Naive B cell (primary cell): ENCODE measurements at regions not wholly inside any gene's neighbourhood (a gene's known extent, or its start where the extent isn't known, plus 50 kb on each side); places are given as distances from the start of the nearest gene placed in this dataset.

Source experiments
- ATAC-seq, 2 donors: fragments of 150-1000 bp; cut with Tn5 transposase; 2 replicates each; pipeline ENCODE4 v1.10.0; 2021; ENCODE audit warnings: low read depth in 2 of 2, mild to moderate bottlenecking in 2 of 2, moderate library complexity in 2 of 2
- DNase-seq: peaks from one replicate; pipeline ENCODE4 v3.0.0; 2022
- H3K27ac Mint-ChIP-seq, 6 donors: one replicate each; pipeline ENCODE4 v1.8.0; 2020 to 2022; ENCODE audit warnings: mild to moderate bottlenecking in 6 of 6, mixed read lengths in 6 of 6, moderate library complexity in 5 of 6, inconsistent platforms in 2 of 6
- H3K27me3 Mint-ChIP-seq, 3 donors: one replicate each; pipeline ENCODE4 v1.8.0; 2021 to 2022; ENCODE audit warnings: mixed read lengths in 3 of 3, mild to moderate bottlenecking in 1 of 3
- H3K36me3 Mint-ChIP-seq, 2 donors: one replicate each; pipeline ENCODE4 v1.8.0; 2020 to 2022; ENCODE audit warnings: mixed read lengths in 2 of 2, inconsistent platforms in 1 of 2, mild to moderate bottlenecking in 1 of 2
- H3K4me1 Mint-ChIP-seq, 3 donors: one replicate each; pipeline ENCODE4 v1.8.0; 2020 to 2022; ENCODE audit warnings: mixed read lengths in 3 of 3, inconsistent platforms in 1 of 3, mild to moderate bottlenecking in 1 of 3, moderate library complexity in 1 of 3
- H3K4me3 Mint-ChIP-seq, 8 donors: one replicate each; pipeline ENCODE4 v1.8.0; 2020 to 2022; ENCODE audit warnings: mild to moderate bottlenecking in 8 of 8, mixed read lengths in 8 of 8, moderate library complexity in 8 of 8, inconsistent platforms in 2 of 8
- H3K9me3 Mint-ChIP-seq, 7 donors: one replicate each; pipeline ENCODE4 v1.8.0; 2020 to 2022; ENCODE audit warnings: mixed read lengths in 7 of 7, mild to moderate bottlenecking in 5 of 7, inconsistent platforms in 2 of 7, moderate library complexity in 1 of 7

DNA sequence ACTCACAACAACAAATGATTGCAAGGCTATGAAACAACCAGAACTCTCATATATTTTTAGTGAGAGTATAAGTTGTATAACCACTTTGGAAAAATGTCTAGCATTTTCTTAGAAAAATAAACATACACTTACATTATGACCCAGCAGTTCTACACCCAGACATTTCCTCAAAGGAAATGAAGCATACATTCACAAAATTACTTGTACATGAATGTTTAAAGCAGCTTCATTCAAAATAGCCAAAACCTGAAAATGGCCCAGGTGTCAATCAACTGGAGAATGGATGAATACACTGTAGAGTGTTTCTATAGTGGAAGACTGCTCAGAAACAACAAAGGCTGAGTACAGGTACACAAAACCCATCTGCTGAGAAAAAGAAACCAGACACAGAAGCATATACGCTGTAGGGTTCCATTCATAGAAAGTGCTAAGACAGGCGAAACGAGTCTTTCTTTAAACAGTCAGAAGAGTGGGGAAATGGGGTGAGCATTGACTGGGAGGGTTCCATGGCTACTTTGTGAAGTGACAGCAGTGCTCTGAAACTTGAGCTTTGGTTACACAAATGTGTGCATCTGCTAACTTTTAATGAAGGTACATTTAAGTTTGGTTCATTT, 799.0 kb downstream of the DCDC2C start:
- Mint-ChIP-seq H3K27me3 (no peaks in the 10 kb centered on the region), H3K36me3 (no peaks in the 10 kb centered on the region), H3K9me3 (peaks cover 0 to 4% (median 2%) of the 10 kb centered on the region in 7 donors), H3K27ac (no peak overlapping the region), H3K4me1 (no peaks in the 10 kb centered on the region), H3K4me3 (no peak overlapping the region)
- DNase-seq: no peak
- ATAC-seq: no peak

GRCh38 chr2:4507661-4508060, 804.3 kb downstream of the DCDC2C start:
- Mint-ChIP-seq H3K4me3 (no peak overlapping the region), H3K4me1 (no peaks in the 10 kb centered on the region), H3K36me3 (no peaks in the 10 kb centered on the region), H3K27ac (no peak overlapping the region), H3K9me3 (peaks cover 0 to 11% (median 4%) of the 10 kb centered on the region in 7 donors), H3K27me3 (no peaks in the 10 kb centered on the region)
- no peak for ATAC-seq
- no peak for DNase-seq

- H3K27me3 Mint-ChIP-seq: no peaks in the 10 kb centered on the region
- H3K36me3 Mint-ChIP-seq: no peaks in the 10 kb centered on the region
- peaks cover 0 to 13% (median 6%) of the 10 kb centered on the region in 7 donors for H3K9me3 Mint-ChIP-seq
- H3K4me1 Mint-ChIP-seq: no peaks in the 10 kb centered on the region
- no peak overlapping the region for H3K4me3 Mint-ChIP-seq
- ATAC-seq (no peak), DNase-seq (no peak)
- H3K27ac Mint-ChIP-seq: no peak overlapping the region
Observed at GRCh38 chr2:4515871-4516761, 812.7 kb downstream of the DCDC2C start.

DNA sequence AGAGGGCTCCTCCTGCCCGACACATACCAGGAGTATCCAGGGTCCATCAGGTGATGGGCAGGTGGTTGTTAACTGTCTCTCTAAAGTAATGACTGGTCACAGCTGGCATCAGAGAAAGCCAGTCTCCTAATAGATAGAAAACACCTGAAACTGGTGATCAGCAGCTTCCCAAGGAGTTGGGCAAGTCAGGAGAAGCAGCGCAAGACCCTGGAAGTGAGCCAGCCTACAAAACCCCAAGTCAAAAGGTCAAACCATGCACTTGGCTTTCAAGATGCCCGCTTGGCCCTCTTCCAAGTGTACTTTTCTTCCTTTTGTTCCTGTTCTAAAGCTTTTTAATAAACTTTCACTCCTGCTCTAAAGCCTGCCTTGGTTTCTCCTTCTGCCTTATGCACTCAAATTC, 815.2 kb downstream of the DCDC2C start:
- ATAC-seq: no peak
- no peaks in the 10 kb centered on the region for H3K27me3 Mint-ChIP-seq
- no peak overlapping the region for H3K27ac Mint-ChIP-seq
- H3K9me3 Mint-ChIP-seq: peaks cover 0 to 8% (median 4%) of the 10 kb centered on the region in 7 donors
- H3K4me1 Mint-ChIP-seq: no peaks in the 10 kb centered on the region
- no peak overlapping the region for H3K4me3 Mint-ChIP-seq
- H3K36me3 Mint-ChIP-seq: no peaks in the 10 kb centered on the region
- no peak for DNase-seq

- H3K27me3 Mint-ChIP-seq: no peaks in the 10 kb centered on the region
- no peak overlapping the region for H3K4me3 Mint-ChIP-seq
- no peaks in the 10 kb centered on the region for H3K4me1 Mint-ChIP-seq
- H3K36me3 Mint-ChIP-seq: no peaks in the 10 kb centered on the region
- ATAC-seq: no peak
- H3K27ac Mint-ChIP-seq: no peak overlapping the region
- DNase-seq: no peak
- H3K9me3 Mint-ChIP-seq: peaks cover 0 to 3% (median 0%) of the 10 kb centered on the region in 7 donors
Observed at GRCh38 chr2:4522498-4523421, 819.4 kb downstream of the DCDC2C start.

DNA sequence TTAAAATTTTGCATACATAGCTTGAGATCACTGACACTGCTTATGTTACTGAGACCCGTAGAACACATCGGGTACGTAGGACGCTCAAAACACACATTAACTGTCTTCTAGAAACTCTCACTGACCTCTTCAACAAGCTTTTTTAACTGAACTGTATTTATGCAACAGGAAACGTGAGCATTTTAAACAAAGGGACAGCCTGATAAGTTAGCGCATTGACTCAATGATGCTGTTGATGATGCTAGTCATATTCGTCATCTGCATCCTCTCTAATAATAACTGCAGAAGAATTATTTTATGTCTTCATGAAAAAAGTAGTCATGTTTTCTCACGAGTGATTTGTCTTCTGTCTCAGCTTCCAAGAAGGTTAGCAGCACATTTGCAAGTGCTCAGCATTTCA, 824.0 kb downstream of the DCDC2C start:
- no peak overlapping the region for H3K27ac Mint-ChIP-seq
- H3K9me3 Mint-ChIP-seq: peaks cover 0 to 3% (median 0%) of the 10 kb centered on the region in 7 donors
- no peaks in the 10 kb centered on the region for H3K4me1 Mint-ChIP-seq
- H3K27me3 Mint-ChIP-seq: no peaks in the 10 kb centered on the region
- H3K36me3 Mint-ChIP-seq: no peaks in the 10 kb centered on the region
- ATAC-seq: no peak
- no peak for DNase-seq
- no peak overlapping the region for H3K4me3 Mint-ChIP-seq

- Mint-ChIP-seq H3K27me3 (no peaks in the 10 kb centered on the region), H3K4me1 (no peaks in the 10 kb centered on the region), H3K4me3 (no peak overlapping the region), H3K9me3 (peaks cover 0 to 3% (median 0%) of the 10 kb centered on the region in 7 donors), H3K27ac (no peak overlapping the region), H3K36me3 (no peaks in the 10 kb centered on the region)
- DNase-seq (no peak), ATAC-seq (no peak)
Observed at GRCh38 chr2:4528246-4528645, 824.9 kb downstream of the DCDC2C start.

DNA sequence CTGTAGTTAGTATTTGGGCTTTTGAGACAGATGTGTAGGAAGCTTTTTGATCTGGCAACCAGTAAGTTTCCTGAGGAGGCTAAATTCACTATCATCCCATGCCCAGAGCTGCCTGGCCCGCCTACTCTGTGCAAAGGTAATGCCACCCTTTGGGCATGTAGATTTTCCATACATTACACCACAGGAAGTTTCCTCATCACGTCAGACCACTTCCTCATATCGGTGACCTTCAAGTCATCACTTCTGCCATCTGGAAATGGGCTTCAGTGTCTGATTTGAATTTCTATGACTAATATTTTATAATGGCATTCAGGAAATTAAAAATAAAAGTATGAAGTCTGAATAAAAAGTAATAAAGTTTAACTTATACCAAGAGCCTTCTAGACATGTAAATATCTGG, 825.4 kb downstream of the DCDC2C start:
- H3K36me3 Mint-ChIP-seq: no peaks in the 10 kb centered on the region
- peaks cover 0 to 2% (median 0%) of the 10 kb centered on the region in 7 donors for H3K9me3 Mint-ChIP-seq
- no peaks in the 10 kb centered on the region for H3K27me3 Mint-ChIP-seq
- no peak for ATAC-seq
- H3K4me1 Mint-ChIP-seq: no peaks in the 10 kb centered on the region
- no peak overlapping the region for H3K4me3 Mint-ChIP-seq
- H3K27ac Mint-ChIP-seq: no peak overlapping the region
- DNase-seq: no peak

- ATAC-seq (no peak), DNase-seq (no peak)
- no peak overlapping the region for H3K27ac Mint-ChIP-seq
- H3K9me3 Mint-ChIP-seq: peaks cover 0 to 2% (median 0%) of the 10 kb centered on the region in 7 donors
- no peaks in the 10 kb centered on the region for H3K36me3 Mint-ChIP-seq
- no peak overlapping the region for H3K4me3 Mint-ChIP-seq
- no peaks in the 10 kb centered on the region for H3K27me3 Mint-ChIP-seq
- H3K4me1 Mint-ChIP-seq: no peaks in the 10 kb centered on the region
Observed at GRCh38 chr2:4529738-4530137, 826.4 kb downstream of the DCDC2C start.

DNA sequence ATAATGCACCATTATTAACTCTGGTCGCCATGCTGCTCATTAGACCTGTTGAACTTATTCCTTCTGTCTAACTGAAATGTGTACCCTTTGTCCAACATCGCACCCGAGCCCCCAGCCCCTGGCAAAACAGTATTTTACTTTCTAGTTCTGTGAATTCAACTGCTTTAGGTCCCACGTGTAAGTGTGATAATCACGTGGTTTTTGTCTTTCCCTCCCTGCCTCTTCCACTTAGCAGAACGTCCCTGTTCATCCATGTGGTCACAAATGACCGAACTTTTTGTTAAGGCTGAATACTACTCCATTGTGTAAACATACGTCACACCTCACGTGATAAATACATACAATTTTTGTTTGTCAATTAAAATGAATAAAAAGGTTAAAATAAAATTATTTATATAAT, 826.9 kb downstream of the DCDC2C start:
- no peak for ATAC-seq
- no peak overlapping the region for H3K27ac Mint-ChIP-seq
- no peaks in the 10 kb centered on the region for H3K4me1 Mint-ChIP-seq
- peaks cover 0 to 2% (median 0%) of the 10 kb centered on the region in 7 donors for H3K9me3 Mint-ChIP-seq
- no peak overlapping the region for H3K4me3 Mint-ChIP-seq
- H3K36me3 Mint-ChIP-seq: no peaks in the 10 kb centered on the region
- no peak for DNase-seq
- H3K27me3 Mint-ChIP-seq: no peaks in the 10 kb centered on the region

DNA sequence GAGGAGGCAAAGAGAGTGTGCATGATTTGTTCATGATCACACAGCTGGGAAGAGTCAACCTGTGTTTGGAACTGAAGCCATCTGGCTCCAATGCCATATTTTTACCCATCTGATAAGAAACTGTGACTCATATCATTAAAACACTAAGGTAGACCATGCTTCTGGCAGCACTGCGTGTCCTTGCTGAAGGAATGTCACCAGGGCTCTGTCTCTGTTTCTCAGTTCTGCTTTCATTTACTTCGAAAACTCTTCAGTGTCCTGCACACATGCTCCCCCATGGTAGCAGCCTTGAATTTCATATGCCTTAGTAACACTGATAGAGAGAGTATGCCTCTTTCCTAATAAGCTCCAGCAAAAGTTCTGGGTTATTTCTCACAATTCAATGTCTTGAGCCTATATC, 830.4 kb downstream of the DCDC2C start:
- H3K27me3 Mint-ChIP-seq: no peaks in the 10 kb centered on the region
- H3K4me1 Mint-ChIP-seq: no peaks in the 10 kb centered on the region
- no peaks in the 10 kb centered on the region for H3K36me3 Mint-ChIP-seq
- no peak for DNase-seq
- peaks cover 0 to 4% (median 0%) of the 10 kb centered on the region in 7 donors for H3K9me3 Mint-ChIP-seq
- no peak overlapping the region for H3K27ac Mint-ChIP-seq
- no peak overlapping the region for H3K4me3 Mint-ChIP-seq
- ATAC-seq: no peak

- Mint-ChIP-seq H3K4me1 (no peaks in the 10 kb centered on the region), H3K27ac (no peak overlapping the region), H3K4me3 (no peak overlapping the region), H3K9me3 (peaks cover 0 to 4% (median 0%) of the 10 kb centered on the region in 7 donors), H3K27me3 (no peaks in the 10 kb centered on the region), H3K36me3 (no peaks in the 10 kb centered on the region)
- DNase-seq (no peak), ATAC-seq (no peak)
Observed at GRCh38 chr2:4539121-4539520, 835.7 kb downstream of the DCDC2C start.

DNA sequence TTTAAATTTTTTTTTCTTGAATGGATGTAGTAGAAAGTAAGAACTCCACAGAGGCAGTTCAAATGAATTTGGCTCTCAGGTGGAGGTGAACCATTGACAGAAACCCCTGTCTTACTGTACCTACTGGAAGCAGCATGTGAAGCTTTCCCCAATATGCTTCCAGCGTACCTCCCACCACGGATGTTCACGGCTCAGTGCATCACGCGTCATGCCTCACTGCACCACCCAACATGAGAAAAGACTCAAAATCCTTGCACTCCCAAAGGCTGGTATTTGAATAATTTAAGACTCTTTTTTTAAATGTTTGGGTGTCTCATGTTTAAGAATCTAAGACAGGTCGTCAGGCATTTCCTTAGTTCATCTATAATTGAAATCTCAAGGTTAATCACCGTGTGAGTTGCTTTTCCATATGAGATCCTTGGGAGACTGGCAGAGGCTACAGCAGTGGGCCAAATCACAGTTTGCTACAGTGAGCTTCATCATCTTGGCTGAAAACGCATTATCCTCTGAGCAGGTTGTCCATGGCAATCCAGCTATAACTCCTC, 846.4 kb downstream of the DCDC2C start:
- Mint-ChIP-seq H3K4me3 (no peak overlapping the region), H3K4me1 (no peaks in the 10 kb centered on the region), H3K27me3 (no peaks in the 10 kb centered on the region), H3K36me3 (no peaks in the 10 kb centered on the region), H3K27ac (no peak overlapping the region), H3K9me3 (peaks cover 0 to 7% (median 0%) of the 10 kb centered on the region in 7 donors)
- no peak for DNase-seq
- ATAC-seq: no peak
